Embryonic facial prominence (tissue), 1 donor: ENCODE measurements at regions not wholly inside any gene's neighbourhood (a gene's known extent, or its start where the extent isn't known, plus 50 kb on each side); places are given as distances from the start of the nearest gene placed in this dataset.

Experiments
- DNase-seq: peaks from one replicate; pipeline ENCODE4 v3.0.0-alpha.2; 2016; ENCODE audit errors: extremely low spot score

- no peak for DNase-seq
Observed at GRCh38 chr17:73815474-73815873, 171.2 kb upstream of the SDK2 start.

- no peak for DNase-seq
Observed at GRCh38 chr17:73819440-73820395, 175.5 kb upstream of the SDK2 start.

DNA sequence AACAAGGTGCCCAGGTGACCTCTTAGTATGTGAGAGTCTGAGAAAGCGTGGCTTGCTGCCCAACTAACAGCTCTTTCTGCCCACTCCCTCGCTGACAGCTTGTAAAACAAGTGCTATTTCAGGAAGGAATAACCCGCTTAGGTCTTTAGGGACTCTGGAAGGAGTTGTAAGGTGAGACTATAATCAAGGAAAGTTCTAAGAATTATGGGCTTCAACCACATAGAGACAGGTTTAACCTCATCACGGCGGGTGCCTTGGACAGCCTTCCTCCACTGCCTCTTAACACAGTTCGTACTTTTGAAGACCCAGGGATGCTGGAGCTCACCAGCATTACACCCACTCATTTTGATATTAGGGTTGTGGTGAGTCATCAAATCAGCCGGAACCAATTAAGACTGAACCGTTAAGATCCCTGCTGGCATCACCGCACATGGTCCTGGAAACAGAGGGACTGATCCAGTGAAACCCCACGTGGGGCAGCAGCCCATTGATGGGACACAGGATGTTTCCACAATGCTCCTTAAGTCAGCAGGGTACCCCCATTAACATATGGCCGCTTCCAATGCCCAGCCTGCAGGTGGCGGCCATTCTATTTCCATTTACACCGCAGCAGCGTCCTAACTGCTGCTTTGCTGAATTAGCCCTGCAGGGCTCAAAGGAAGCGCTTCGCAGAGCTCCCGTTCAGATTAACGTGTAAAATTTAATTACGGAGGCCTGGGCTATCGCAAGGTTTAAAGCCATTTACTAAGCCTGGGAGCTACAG, 176.6 kb upstream of the SDK2 start:
- DNase-seq: no peak

DNA sequence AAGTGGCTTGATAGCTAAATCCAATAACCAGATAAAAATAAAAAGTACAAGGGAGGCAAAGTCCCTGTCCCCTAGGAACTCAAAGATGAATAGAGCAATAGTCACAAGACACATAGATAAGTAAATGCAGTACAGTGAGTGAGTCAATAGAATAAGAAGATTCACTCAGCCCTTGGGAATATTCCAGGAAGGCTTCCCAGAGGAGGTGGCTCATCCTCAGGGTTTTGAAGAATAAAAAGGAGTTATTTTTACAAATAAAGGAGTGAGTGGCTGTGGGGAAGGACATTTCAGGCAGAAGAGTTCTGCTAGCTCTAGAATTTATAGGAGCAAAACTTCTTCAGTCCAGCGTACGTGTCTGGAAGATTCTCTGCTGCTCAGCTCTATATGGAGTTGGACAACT, 177.4 kb upstream of the SDK2 start:
- no peak for DNase-seq

- DNase-seq: no peak
Observed at GRCh38 chr17:73822371-73822770, 178.1 kb upstream of the SDK2 start.

GRCh38 chr17:73823684-73824083, 179.4 kb upstream of the SDK2 start:
- DNase-seq: no peak

GRCh38 chr17:73824321-73824720, 180.1 kb upstream of the SDK2 start:
- DNase-seq: no peak

DNA sequence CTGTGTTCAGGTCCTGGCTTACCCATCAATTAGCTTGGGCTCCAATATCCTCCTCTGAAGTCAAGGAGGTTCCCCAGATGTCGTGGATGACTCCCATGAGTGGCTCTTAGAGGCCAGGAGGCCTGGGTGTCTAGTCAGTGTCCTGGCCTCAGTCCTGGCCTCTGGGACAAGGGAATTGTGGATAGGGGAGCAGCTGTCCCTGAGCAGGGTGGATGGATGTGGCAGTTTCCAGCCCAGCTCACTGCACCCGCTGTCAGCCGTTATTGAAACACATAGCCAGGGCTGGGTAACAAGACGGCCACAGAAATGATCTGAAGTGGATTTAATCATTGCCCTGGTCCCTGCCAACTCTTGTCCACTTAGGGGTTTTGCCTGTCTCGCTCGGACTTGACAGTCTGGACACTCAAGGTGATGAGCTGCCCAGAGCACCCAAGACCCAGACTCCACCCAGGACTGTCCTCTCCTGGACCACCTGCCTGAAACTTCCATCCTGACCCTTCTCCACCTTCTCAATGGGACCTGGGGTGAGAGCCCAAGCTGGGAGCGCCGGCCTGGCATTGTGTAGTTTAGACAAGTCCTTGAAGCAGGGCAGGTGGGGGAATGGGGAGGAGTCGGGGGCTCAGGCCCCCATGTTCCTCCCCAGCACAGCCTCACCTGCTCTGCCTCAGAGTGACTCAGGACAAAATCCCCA, 182.1 kb upstream of the SDK2 start:
- no peak for DNase-seq

DNA sequence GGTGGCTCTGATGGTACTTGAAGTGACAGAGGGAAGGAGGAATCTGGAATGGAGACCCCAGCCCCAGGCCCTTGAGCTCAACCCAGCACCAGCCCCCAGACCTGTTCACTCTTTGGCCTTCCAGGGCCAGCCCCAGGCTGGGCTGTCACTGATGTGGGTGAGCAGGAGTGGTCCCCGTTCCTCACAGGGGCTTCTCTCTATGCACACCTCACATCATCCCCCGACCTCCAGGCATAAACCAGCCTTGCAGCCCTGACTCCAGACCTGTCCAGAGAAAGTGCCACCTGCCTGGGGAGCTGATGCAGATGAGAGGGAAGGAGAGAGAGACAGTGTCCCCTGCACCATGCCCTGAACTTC, 182.6 kb upstream of the SDK2 start:
- DNase-seq: no peak

DNA sequence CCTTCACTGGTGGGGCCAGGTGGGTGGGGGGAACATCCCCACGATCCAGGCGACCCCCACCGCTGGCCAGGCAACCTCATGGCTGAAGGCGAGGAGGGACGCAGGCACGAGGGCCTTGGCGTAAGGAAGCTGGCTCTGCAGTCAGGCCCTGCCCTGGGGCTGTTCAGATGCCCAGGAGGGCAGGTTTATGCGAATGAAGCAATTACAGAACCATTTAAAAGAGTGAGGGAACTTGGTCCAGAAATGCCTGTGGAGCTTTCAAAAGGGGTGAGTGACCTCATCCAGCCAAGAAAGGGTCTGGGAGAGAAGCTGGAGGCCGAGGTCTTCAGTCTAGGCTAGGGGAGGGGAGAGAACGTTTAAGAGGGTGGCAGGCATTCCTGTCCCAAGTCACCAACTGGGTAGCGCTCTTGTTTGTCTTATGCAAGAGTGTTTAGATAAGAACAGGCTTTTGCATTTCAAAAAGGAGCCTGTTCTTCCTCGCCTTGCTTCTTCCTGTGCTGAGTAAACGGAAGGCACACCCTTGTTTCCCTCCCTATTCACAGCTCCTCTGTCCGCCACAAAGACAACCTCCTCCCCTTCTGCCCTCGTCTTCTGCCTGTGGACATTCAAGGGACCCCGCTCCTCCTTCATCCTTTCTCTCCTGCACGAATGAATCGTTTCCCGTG, 183.5 kb upstream of the SDK2 start:
- no peak for DNase-seq

DNA sequence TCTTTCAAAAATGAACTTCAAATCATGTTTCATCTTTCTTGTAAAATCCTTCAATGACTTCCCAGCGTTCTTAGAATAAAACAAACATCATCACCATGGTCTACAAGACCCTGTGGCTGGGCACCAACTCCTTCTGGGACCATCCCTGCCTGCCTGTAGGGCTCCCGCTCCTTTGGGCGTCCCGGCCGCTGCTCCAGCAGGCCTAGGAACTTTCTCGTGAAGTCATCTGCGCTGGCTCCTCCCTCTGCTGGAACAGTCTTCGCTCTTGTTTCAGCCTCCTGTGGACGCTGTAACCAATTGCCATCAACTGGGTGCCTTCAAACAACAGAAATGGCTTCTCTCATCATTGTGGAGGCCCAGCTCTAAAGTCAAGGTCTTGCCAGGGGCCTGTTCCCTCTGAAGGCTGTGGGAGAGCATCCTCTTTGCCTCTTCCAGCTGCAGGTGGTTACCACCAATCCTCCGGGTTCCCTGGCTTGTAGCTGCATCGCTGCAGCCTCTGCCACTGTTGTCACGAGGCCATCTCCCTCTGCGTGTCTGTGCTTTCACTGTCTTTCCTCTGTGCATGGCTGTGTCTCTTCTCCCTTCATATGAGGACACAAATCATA, 185.5 kb upstream of the SDK2 start:
- DNase-seq: no peak

DNA sequence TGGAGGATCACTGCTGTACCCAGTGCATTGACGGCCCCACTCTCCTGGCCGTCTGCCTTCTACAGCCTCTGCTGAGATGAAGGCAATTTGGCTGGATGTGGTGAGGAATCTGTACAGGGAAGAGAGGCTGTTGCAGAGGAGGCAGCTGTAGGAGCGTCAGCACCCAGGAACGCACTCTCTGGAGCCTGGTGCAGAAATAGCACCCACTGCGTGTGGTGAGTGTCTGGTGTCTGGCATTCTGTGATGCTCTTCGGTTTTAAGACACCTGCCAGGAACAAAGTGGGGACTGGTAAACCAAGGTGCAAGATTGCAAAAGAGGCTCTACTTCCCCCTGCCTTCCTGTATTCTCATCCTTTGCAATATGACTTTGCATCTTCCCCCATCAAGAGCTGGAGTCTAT, 187.5 kb upstream of the SDK2 start:
- DNase-seq: no peak

DNA sequence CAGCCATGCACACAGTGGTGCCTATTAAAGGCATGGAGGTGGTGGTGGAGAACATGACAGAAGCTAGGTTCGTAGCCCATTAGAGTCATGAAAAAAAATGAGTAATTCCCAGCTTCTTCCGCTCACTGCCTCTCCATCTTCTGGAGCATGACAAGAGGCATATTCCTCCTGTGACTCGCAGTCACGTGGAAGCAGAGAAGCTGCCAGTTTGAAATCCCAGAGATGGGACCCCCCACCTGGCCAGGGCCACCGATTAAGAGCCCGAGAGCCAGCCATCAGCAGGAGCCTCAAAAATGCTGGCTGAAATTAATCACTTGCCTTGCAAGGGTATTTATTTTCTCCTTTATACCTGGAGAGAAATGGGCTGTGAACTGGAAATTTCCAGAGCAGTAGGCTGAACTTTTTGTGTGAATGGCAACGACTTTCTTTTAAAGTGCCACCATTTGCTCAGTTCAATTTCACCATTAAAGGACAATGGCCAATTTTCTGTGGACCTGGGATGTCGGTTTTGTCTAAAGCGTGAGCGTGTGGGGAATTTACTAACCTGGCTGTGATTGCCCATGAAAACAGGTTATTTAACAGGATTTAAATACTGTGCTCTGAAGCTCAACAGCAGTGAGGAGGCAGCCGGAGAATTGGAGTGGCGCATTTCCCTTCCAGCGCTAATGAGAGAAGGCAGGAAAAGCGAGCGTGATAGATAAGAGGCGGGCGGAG, 189.7 kb upstream of the SDK2 start:
- DNase-seq: no peak

GRCh38 chr17:73834684-73835343, 190.6 kb upstream of the SDK2 start:
- DNase-seq: no peak

DNA sequence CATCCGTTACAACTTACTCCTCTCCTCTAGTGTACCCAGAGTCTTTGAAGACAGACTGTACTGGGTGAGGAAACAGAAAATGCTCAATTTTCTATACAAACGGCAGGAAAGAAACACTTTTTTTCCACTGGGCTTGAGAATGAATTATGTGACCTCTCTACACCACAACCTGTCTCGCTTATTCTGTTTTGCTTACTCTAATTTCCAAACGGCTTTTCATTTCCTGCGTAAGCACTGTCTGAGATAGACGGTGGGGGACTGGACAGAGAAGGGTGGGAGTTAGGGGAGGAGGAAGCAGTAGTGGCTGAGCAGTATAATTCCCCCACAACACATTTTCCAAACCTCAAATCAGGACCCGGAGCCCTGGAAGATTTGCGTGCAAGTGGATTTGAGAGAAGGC, 191.4 kb upstream of the SDK2 start:
- DNase-seq: no peak

DNA sequence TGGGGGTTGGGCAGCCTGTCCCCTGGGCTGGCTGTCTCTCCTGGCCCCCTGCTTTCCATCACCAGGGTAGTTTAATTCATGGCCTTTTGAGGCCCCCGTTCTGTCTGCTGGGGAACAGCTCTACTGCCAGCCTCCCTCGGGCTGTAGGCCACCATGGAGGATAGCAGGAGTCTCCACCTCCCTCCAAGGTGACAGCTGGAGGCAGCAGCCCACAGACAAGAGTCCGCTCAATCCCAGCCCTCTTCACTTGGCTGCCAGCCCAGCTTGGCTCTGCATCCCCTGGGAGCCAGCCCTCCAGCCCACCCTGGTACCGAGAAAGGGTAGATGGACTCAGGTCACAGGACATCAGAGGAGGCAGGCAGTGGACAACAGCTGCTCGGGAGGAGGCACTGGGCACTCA, 194.6 kb upstream of the SDK2 start:
- DNase-seq: no peak

DNA sequence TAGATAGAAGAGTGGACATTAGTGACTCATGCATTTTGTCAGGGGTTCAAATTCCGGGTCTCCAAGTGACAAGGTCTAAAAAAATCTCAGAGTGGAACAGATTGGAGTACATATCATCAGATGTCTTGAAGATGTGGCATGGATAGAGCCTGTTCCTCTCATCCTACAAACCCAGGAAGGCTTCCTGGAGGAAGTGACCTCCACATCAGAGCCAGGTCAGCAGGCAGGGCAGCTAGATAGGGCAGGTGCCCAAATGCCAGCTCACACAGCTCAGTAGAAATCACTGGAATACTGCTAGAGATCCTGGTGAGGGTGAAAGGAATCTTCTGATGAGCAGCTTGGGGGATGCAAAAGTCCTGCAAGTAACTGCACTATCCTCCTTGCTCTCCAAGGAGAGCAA, 196.6 kb upstream of the SDK2 start:
- DNase-seq: no peak

GRCh38 chr17:73841431-73842060, 197.3 kb upstream of the SDK2 start:
- DNase-seq: no peak

DNA sequence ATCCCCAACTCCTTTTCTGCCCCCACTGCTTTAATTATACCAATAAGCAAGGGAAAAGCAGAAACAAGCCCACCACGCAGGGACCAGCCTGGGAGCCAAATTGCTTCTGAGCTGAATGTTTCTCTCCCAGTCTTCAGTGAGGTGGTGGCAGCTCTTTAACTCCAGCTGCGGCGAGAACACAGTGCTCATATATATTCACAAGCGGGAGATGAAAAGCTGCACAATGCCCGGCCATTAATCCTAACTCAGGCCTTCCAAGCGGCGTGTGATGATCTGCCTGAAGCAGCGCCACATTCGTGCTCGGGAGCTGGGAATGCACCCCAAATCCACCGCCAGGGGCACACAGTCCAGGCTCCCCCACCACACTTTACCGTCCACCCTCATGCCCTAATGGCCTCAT, 203.7 kb upstream of the SDK2 start:
- DNase-seq: no peak

DNA sequence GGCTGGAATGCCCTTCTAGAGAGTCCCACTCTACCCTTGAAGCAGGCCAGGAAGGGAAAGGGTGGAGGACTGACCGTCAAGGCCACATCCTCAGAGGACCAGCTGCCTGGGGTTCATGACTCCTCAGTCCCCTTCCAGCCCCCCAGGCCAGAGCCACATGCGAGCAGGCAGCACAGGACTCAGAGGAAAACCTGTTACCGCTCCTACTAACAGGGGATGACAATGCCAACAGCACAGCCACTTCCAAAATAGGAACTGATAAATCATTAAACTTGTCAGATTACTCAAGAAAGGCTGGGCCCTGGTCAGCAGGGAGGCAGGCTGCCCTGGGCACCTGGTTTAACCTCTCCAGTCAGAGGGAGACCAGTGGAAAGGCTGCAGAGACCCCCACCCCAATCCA, 206.2 kb upstream of the SDK2 start:
- DNase-seq: no peak
